ENCODE measurements at regions not wholly inside any gene's neighbourhood (a gene's known extent, or its start where the extent isn't known, plus 50 kb on each side); places are given as distances from the start of the nearest gene placed in this dataset.
"Not testable (repeated sequence)": the region's sequence is repeated elsewhere in the genome, so short reads cannot be mapped to it uniquely, and the experiment has no call there.

GRCh38 chr16:22572331-22573224 is 61.9 kb downstream of the NPIPB5 start:
- DNase-seq (ENCODE audit: low spot score): peak; percentile 47

DNA sequence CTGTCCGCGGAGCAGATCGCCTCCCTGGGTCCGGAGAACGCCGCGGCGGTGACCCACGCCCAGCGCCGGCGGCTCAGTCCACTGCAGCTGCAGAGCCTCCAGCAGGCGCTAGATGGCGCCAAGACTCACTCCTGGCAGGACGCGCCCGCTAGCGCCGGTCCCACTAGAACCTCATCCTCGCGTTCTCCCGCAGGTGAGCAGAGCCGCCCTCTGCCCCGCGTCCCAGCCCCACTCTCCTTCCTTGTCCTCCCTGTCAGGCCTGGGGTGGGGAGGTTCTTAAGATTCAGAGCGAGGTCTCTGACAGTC is 62.5 kb downstream of the NPIPB5 start:
- not testable (repeated sequence) for DNase-seq (ENCODE audit: low spot score)

DNA sequence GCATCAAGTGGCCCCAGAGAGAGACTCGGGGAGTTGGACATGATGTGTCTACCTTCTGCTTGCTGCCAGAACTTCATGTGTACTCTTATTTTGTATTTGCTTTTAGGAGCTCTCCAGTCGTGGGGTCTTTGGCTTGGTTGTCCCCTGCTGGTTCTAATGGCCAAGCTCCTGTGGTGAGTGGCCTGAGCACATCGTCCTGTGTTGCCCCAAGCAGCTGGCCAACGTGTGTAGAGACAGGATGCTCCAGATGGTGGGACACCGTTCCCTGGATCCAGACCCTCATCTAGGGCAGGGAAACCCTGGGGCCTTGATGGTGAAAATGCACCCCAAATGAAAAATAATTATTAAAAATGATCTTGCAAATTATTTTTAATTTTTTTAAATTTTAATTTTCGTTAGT is 65.8 kb downstream of the NPIPB5 start:
- not testable (repeated sequence) for DNase-seq (ENCODE audit: low spot score)

DNA sequence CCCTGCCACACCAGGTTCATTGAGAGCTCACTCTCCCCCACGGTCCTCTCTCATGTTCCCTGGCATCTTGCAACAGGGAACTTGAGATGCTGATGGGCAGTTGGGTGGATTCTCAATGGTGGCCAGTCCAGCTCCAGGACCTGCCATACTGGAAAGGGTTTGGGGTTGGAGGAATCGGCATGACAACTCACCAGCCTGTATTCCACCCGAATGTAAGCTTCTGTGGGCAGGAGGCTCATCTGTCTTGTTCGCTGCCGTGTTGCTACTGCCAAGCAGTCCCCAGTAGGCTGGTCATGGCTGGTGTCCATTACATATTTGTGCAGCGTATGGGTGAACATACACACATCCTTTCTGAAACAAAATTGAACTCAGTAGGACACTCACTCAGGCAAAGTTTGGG is 72.5 kb downstream of the NPIPB5 start:
- not testable (repeated sequence) for DNase-seq (ENCODE audit: low spot score)

GRCh38 chr16:22584459-22584858 is 73.8 kb downstream of the NPIPB5 start:
- DNase-seq (ENCODE audit: low spot score): not testable (repeated sequence)

DNA sequence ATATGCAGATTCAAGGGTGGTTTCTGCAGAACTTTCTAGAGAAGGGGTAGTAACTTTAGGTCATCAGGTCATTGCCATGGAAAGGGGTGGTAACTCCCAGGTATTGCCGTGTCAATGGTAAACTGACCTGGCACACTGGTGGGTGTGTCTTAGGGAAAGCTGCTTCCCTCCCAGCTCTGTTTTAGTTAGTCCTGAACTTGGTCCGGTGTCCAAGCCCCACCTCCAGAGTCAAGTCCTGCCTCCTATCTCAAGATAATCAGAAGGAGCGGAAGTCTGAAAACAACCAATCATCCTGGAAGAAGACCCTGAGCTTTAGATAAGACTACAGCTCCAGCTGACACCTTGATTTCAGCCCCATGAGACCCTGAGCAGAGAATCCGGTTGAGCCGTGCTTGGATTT is 74.2 kb downstream of the NPIPB5 start:
- not testable (repeated sequence) for DNase-seq (ENCODE audit: low spot score)

DNA sequence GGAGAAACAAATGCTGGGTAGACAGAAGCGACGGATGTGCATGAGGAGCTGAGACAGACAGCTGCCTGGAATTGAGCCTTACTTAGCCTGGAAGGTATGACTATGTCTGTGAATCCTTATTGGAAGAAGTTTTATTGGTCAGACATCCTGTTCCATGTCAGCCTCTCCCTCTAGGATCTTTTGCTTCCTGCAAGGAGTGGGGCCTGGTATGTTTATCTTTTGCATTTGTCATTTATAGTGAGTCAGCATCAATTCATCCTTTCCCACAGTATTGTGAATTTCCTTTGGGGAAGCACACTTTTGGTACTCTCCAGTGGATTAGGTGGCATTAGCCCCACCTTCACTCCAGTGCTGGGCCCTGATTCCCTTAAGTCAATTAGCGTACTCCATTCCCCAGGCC is 74.7 kb downstream of the NPIPB5 start:
- not testable (repeated sequence) for DNase-seq (ENCODE audit: low spot score)

DNA sequence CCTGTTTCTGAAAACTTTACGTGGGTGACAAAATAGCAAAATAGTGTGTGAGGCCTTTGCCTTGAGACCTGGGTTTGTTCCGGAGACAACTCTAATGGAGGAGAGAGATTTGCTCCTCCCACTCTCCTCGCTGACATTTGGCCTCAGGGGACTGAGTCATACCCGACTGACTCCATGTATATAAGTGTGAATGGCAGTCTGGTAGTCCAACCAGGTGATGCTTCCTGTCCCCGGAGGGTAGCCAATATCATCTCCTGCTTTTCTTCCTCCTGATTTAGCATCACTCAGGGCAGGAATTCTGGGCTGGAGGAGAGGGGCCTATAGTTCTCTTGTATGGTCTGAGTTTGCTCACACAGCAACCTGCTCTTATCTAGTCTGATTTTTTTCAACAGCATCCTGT is 76.0 kb downstream of the NPIPB5 start:
- DNase-seq (ENCODE audit: low spot score): not testable (repeated sequence)

- not testable (repeated sequence) for DNase-seq (ENCODE audit: low spot score)
Observed at GRCh38 chr16:22589757-22590156, 79.1 kb downstream of the NPIPB5 start.

DNA sequence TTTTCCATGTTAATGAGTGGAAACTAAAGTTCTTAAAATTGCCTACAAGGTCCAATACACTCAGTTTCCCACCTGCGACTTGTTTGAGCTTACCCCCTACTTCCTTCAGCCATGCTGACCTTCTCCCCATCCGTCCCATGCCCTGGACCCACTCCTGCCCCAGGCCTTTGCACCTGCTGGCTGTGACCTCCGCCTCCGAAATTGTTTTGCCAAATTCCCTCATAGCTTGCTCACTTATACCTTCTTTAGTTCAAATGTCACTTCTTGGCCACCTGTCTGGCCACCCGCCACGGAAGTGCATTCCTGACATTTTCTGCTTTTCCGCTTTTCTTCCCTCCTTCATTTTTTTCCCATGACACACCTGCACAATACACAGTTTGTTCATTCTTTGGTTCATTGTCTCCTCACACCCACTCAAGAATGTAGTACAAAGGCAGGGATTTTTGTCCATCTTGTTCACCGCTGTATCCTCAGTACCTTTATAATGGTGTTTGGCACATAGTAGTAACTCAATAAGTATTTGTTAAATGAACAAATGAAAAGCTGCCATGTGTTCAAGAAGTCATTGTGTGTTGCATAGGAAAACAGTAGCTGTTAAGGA is 85.9 kb downstream of the NPIPB5 start:
- DNase-seq (ENCODE audit: low spot score): not testable (repeated sequence)

DNA sequence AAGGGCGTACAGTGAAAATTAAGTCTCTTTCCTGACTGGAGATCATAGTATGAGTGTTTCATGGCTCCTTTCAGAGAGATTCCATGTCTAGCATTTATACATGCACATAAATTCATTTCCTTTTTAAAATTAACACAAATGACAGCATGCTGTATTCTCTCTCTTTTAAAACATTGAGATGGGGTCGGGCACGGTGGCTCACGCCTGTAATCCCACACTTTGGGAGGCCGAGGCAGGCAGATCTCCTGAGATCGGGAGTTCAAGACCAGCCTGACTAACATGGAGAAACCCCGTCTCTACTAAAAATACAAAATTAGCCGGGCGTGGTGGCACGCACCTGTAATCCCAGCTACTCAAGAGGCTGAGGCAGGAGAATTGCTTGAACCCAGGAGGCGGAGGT is 93.1 kb downstream of the NPIPB5 start:
- DNase-seq (ENCODE audit: low spot score): not testable (repeated sequence)

DNA sequence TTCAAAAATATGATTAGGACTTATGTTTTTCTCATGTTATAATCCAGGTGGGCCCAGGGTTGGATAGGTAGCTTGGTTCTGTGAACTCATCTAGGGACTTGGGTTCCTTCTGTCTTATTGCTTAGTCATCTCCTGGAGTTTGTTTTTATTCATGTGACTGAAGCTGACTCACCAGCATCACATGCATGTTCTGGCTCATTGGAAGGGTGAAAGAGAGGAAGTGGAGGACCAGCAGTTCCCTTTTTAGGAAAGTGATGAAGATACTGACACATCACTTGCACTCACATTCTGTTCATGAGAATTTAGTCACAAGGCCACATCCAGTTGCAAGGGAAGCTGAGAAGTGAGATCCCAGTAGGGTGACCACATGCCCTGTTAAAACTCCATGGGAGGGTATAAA is 95.9 kb downstream of the NPIPB5 start:
- not testable (repeated sequence) for DNase-seq (ENCODE audit: low spot score)

DNA sequence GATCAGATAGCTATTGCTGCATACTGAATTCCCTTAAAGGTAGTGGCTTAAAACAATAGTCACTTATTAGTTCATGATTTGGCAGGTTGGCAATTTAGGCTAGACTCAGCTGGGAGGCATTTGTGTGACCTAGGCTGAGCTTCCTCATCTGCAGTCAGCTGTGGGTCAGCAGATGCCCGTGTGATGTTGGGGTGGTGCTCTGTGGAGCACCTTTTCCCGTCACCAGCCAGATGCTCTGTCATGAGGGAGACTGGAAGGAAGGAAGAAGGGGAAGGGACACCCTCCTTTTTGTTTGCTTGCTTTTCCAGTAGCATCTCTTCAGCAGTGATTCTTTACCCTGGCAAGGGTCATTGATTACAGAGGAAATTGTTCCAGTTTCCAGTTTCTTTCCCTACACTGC is 99.1 kb downstream of the NPIPB5 start:
- not testable (repeated sequence) for DNase-seq (ENCODE audit: low spot score)

- not testable (repeated sequence) for DNase-seq (ENCODE audit: low spot score)
Observed at GRCh38 chr16:22611128-22611527, 100.4 kb downstream of the NPIPB5 start.

- DNase-seq (ENCODE audit: low spot score): no peak
Observed at GRCh38 chr16:22614271-22614947, 103.7 kb downstream of the NPIPB5 start.

DNA sequence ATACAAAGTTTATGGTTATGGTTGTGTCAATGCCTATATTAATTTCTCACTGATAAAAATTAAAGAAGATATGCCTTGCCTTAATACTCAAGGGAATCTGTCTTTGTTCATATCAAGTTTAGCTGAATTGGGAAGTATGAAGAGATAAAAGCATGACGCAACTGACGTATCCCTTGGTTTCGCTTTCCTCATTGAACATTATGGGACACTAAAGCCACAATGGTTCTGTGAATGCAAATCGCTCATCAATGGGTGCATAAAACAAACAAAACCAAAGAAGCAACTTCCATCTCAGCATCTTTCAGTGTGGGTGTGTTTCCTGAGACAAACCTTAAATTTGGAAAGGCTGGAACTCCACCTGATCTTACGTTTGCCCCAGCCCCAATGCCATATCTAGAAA is 108.2 kb downstream of the NPIPB5 start:
- DNase-seq (ENCODE audit: low spot score): no peak

DNA sequence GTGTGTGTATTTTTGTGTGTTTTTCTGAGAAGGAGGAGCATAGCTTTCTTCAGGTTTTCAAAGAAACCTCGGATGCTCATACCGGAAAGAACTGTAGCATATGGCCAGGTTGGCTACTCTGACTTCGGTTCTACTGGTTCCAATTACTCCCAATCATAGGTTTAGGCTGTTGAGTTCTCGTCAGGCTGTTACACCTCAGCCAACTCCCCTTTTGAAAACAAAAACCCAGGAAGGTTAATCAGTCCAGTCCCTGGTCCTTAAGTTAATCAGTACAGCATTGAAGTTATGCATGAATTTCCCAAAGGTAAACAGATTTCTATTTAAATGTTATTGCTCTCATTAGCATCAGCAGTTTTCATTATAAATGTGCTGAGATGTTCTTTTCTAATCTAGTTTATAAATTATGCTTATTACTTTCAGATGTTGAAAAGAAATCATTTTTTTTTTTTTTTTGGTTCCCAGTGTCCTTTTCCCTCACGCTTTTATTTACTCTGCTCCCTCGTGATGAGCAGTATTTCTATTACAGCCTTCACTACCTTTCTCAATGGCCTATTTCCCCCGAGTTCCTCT is 111.0 kb downstream of the NPIPB5 start:
- no peak for DNase-seq (ENCODE audit: low spot score)

- no peak for DNase-seq (ENCODE audit: low spot score)
Observed at GRCh38 chr16:22622703-22623102, 112.0 kb downstream of the NPIPB5 start.

- DNase-seq (ENCODE audit: low spot score): no peak
Observed at GRCh38 chr16:22623351-22623781, 112.7 kb downstream of the NPIPB5 start.

GRCh38 chr16:22624038-22624799 is 113.5 kb downstream of the NPIPB5 start:
- no peak for DNase-seq (ENCODE audit: low spot score)

- DNase-seq (ENCODE audit: low spot score): no peak
Observed at GRCh38 chr16:22624800-22625533, 114.3 kb downstream of the NPIPB5 start.
